GM18858 (cell line): ENCODE measurements at regions not wholly inside any gene's neighbourhood (a gene's known extent, or its start where the extent isn't known, plus 50 kb on each side); places are given as distances from the start of the nearest gene placed in this dataset.
A peak's percentile ranks its signal among the peaks of the same experiment; 100 is the strongest.
"Not testable (repeated sequence)": the region's sequence is repeated elsewhere in the genome, so short reads cannot be mapped to it uniquely, and the experiment has no call there.

ENCODE experiments used
- ATAC-seq: cut with Tn5 transposase; IDR thresholded peaks from one replicate; pipeline ENCODE4 v1.9.1; 2021; ENCODE audit not compliant: unreplicated experiment

DNA sequence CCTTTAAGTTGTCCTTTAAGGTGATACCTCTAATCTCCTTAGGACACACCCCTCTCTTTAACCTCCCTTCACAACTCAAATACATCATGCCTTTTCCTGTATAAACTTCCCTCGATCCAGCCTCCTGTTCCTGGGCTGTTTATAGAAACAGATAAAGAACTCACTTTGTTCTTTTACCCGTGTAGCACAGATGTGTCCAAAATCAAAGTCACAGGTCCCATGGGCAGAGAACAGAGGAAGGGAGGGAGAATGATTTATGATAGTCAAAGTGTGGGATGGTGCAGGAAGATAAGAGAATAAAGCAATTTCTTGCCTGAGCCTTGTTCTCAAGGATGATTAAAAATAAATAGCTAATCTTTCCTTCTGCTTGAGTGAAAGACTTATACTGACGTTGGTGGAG, 50.3 kb upstream of the CABCOCO1 start:
- ATAC-seq, result no peak

GRCh38 chr10:61612009-61612408, 50.7 kb upstream of the CABCOCO1 start:
- ATAC-seq, result no peak

DNA sequence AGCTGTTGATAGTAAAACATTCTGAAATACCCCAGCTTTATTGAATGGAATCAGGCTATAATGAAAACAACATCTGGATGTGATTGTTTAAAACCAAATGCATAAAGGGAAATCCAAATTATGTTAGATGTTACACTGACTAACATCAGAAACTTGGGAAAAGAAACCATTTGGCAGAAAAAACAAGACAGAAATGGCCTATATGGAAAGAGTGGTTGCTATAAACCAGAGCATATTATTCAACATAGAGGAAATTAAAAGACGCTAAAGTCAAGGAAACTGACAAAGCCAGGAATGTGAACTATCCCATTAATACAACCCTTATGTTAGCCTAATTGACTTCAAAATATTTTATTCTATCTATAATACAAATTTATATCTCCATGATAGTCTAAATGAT, 53.0 kb upstream of the CABCOCO1 start:
- ATAC-seq, result no peak

GRCh38 chr10:61608255-61609033, 54.3 kb upstream of the CABCOCO1 start:
- ATAC-seq, result no peak

DNA sequence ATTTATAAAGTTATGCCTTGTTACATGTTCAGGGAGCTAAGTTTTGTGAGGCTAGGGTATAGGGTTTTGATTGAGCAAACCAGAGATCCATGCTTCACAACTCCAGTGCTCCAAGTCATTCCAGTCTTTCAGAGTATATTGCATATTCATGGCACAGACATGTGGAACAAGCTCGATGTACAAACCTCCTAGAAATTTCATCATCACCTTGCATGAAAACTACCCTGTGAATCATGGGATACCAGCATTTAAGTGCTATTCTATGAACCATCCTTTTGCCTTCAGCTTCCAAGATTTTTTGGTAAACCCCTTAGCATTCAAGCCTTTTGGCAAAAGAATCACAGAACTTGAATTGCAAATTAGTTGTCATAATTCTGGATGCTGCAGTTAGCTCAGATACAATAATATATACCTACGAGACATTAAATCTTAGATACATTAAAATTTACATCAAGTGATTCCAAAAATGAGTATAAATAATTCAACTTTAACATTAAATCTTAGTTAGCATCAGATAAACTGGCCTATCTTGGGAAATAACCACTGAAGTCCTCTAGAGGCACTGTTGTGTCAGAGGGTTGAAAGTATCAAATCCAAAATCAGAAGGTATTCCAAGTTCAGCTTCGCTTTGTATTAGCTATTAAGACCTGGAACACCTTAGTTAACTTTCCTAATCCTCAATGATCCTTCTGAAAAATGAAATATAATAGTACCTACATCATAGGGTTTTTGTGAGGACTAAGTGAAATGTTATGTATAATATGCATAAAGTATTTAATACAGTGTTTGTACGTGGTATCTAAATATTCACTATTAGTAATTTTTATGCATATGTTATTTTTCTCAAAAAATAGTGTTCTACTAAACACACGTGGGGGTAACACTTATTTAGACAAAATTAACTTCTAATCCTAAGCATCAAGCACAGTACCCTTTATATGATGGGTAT, 55.5 kb upstream of the CABCOCO1 start:
- peak; percentile 52 for ATAC-seq

- no peak for ATAC-seq
Measured at GRCh38 chr10:61605221-61605620, 57.5 kb upstream of the CABCOCO1 start.

DNA sequence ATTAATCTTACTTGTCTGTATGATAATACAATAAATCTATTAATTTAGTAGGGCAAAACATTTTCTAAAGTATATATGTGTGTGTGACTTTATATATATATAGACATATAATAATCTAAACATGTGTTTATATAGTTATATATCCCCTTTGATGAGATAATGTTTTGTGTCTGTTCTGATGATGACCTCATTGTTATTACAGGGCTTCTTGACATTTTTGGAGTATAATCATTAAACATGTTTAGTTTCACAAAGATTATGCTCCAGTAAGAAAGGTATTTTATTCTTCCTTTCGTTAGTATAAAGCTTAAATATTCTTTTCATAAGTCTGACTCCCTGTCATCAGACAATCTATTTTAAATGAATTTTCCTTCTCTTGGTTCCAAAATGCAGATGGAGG, 62.3 kb upstream of the CABCOCO1 start:
- no peak for ATAC-seq

- ATAC-seq, result no peak
Measured at GRCh38 chr10:61594430-61594829, 68.3 kb upstream of the CABCOCO1 start.

GRCh38 chr10:61592581-61592980, 70.1 kb upstream of the CABCOCO1 start:
- peak; percentile 46 for ATAC-seq

GRCh38 chr10:61589547-61590243, 73.0 kb upstream of the CABCOCO1 start:
- no peak for ATAC-seq

DNA sequence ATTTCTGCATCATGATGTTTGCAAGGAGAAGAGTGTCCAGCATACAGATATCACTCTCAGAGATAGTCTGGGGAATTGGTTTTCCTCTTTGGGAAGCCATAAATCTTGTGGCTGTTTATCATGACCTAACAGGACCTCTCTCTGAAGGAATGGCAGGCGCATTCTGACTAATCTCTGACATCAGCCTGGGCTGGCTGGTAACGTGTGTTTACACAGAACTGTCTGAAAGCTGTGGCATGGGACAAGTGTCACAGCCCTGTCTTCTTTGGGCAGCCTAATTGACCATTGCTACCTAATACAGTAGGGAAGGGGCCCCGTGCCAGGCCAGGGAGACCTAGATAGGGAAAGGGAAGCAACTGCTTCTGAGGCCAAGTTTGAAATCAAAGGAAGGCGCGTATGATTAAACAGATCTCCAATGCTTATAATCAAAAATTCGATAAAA, 73.9 kb upstream of the CABCOCO1 start:
- ATAC-seq, result no peak

- ATAC-seq, result no peak
Measured at GRCh38 chr10:61586829-61587228, 75.9 kb upstream of the CABCOCO1 start.

- no peak for ATAC-seq
Measured at GRCh38 chr10:61580608-61581007, 82.1 kb upstream of the CABCOCO1 start.

DNA sequence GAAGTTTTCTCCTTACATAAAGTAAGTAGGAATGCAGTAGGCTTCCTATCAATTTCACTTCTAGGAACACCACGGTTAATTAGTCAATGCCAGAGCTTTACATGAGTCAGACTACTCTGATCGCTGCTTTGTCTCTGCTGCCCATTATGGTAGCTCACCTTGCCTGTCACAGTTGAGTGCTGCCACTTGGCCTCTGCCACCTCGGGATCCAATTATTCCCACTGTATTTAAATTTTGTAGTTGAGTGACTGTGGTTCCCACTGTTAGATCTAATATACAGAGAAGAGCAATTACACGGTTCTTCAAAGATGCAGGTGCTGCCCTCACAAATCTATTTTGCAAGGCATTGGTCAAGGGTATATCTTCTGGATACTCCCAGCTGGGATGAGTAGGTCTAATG, 92.5 kb upstream of the CABCOCO1 start:
- ATAC-seq, result not testable (repeated sequence)

DNA sequence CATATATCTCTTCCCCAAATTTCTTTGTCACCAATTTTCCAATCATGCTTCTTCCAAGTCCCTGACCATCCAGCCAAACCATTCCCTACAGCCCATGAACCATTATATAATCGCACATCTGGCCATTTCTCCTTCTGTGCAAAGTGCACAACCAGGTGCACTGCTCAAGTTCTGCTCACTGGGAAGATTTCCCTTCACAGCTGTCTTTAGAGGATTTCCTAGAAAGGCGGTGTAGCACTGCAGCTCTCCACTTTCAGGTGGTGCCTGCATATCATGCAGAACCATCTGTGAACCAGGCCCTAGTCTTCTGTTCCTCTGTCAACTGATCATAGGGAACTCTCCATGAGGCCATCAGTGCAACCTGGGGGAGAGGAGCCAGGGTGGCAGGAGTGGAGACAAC, 95.0 kb upstream of the CABCOCO1 start:
- ATAC-seq, result no peak

DNA sequence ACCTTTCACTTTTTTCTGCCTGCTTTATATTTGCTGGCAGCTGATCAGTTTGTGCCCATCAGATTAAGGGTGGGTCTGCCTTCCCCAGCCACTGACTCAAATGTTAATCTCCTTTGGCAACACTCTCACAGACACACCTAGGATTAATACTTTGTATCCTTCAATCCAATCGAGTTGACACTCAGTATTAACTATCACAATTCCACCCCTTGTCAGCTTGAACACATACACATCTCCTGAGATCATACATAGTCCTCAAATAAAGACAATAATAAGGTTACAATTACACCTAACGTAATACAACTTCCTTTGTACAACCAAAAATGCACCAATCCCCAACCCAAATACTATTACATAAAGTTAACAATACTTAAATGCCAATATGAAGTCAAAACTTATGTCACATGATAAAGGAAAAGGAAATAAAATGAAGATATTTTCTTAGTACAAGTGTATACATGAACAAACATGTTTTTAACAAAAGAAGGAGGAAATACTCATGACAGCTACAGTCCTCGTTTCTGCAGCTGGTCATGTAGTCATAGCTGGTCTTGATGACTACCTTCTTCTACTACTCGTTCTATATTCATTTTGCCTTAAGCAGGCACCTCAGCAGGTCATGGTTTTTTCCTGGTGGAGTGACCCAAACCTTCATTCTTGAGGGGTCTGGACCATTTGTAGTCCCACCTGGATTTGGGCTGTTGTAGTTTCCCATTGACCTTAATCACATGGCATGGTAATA, 96.7 kb upstream of the CABCOCO1 start:
- no peak for ATAC-seq

DNA sequence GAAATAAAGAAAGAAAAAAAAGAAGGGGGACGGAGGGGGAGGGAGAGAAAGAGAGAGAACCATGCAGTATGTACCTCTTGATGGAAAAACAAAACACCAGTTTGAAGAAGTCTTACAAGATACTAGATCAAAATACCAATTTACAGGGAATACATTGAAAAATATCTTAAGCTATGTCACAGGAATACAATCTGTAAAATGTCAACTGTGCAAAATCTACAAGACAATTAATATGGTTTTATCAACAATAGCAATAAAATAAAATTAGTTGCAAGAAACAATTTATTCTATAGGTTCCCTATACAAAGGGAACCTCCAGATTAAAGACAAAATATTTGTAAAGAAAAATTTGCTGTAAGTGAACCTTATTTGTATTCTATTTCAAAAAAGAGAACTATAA, 98.3 kb upstream of the CABCOCO1 start:
- ATAC-seq, result no peak

DNA sequence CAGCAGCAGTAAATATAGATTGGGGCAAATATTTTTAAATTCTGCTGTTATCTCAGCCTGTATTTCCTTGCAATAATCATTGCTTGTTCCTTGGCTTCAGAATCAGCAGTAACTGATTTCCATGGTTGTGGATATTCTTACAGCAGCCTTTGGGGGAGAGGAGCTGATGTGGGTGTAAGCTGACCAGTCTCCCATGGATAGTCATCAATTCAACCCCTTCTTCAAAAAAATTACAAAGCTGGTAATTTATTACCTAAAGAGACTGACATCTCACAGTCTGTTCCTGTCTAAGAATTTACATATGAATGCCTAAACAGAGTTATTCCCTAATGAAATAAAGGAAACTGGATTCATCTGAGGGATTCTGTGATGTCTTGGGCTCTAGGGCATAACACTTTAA, 103.1 kb upstream of the CABCOCO1 start:
- ATAC-seq, result no peak

DNA sequence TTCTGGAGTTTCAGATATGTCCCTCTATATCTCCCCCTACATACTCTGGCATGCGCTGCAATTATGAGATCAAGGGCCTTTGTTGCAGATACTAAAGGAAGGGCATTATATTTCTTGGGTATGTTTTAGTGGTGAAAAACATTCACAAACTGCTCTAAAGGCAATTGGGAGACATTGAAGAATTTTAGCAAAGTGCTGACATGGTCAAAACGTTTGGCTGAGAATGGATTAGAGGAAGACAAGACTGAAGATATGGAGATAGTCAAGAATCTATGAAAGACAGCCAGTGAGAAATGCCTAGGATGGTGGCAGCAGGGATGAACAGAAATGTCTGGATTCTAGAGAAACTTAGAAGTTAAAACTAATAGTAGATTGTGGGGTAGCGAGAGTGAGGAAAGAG, 104.5 kb upstream of the CABCOCO1 start:
- no peak for ATAC-seq

GRCh38 chr10:61554925-61555324, 101.7 kb upstream of the TMEM26 start:
- ATAC-seq, result no peak

DNA sequence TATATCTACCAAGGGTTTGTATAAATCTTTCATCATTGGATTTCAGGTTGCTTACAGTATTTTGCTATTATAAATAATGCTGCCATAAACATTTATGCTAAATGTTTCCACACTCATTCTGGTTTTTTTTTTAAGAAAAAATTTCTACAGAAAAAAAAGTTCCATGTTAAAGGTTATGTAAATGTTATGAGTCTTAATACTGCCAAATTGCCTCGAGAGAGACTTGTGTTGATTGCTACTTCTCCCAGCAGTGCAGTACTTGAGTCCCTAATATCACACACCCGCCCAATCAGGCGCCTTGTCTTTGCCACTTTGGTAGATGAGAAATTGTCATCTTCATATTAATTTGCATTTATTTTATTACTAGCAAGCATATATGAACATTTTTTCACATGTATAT, 96.7 kb upstream of the TMEM26 start:
- no peak for ATAC-seq
